ENCODE measurements at regions not wholly inside any gene's neighbourhood (a gene's known extent, or its start where the extent isn't known, plus 50 kb on each side); places are given as distances from the start of the nearest gene placed in this dataset.
A peak's percentile ranks its signal among the peaks of the same experiment; 100 is the strongest.
"Not testable (repeated sequence)": the region's sequence is repeated elsewhere in the genome, so short reads cannot be mapped to it uniquely, and the experiment has no call there.

DNA sequence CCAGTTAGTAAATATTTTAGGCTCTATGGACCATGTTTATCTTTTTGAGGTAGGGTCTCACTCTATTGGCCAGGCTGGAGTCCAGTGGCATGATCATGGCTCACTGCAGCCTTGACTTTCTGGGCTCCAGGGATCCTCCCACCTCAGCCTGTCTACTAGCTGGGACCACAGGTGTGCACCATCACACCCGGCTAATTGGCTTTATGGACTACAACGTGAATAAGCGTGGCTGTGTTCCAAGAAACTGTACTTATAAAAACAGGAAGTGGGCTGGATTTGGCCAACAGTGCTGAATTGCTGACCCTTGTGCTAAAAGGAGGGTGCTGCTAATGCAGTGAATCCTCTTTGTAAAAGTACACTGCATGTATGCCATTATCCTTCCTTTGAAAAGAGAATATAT lies 111.7 kb upstream of the CDK13 start:
- Histone ChIP-seq H3K4me3 (no peak overlapping the region), H3K9me3 (no peaks in the 10 kb centered on the region), H3K27me3 (replicated peaks; ENCODE audit: insufficient read depth) (peaks cover 7% of the 10 kb centered on the region), H3K27ac (no peak overlapping the region), H3K36me3 (no peaks in the 10 kb centered on the region), H3K4me1 (ENCODE audit: control insufficient read depth in 1 of 2, low read depth in 2 of 2) (no peaks in the 10 kb centered on the region)
- no peak for ATAC-seq (ENCODE audit: insufficient number of reproducible peaks, low FRiP score, low read depth)
- no peak for TF ChIP-seq CTCF (IDR thresholded peaks at IDR 0.05)
- no peak for DNase-seq (ENCODE audit: low spot score)

- Histone ChIP-seq H3K9me3 (no peaks in the 10 kb centered on the region), H3K36me3 (no peaks in the 10 kb centered on the region), H3K27ac (no peak overlapping the region), H3K27me3 (replicated peaks; ENCODE audit: insufficient read depth) (no peaks in the 10 kb centered on the region), H3K4me1 (ENCODE audit: control insufficient read depth in 1 of 2, low read depth in 2 of 2) (no peaks in the 10 kb centered on the region), H3K4me3 (no peak overlapping the region)
- no peak for TF ChIP-seq CTCF (IDR thresholded peaks at IDR 0.05)
- DNase-seq (ENCODE audit: low spot score): no peak
- no peak for ATAC-seq (ENCODE audit: insufficient number of reproducible peaks, low FRiP score, low read depth)
Observed at GRCh38 chr7:39845006-39845405, 105.0 kb upstream of the CDK13 start.

DNA sequence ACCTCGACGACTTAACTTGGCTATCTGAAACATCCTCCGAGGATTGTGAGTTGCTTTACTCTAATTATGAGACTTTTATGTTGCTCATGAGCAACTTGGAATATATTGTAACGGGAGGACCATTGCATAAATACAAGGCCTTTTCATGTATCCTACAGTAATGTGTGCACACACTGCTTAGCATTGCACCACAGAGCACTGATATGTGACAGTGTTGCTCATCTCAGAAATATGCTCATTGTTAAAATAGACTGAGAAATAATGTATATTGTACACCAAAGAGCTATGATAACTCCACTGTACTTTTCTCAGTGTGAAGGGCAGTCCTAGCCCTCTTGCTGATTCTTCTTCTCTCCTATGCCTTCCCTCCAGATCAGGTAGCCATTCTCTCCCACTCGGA lies 102.8 kb upstream of the CDK13 start:
- no peaks in the 10 kb centered on the region for H3K27me3 ChIP-seq (replicated peaks; ENCODE audit: insufficient read depth)
- no peaks in the 10 kb centered on the region for H3K4me1 ChIP-seq (ENCODE audit: control insufficient read depth in 1 of 2, low read depth in 2 of 2)
- DNase-seq (ENCODE audit: low spot score) (no peak), ATAC-seq (ENCODE audit: insufficient number of reproducible peaks, low FRiP score, low read depth) (no peak)
- no peak overlapping the region for H3K4me3 ChIP-seq
- no peaks in the 10 kb centered on the region for H3K36me3 ChIP-seq
- no peak for TF ChIP-seq CTCF (IDR thresholded peaks at IDR 0.05)
- H3K9me3 ChIP-seq: no peaks in the 10 kb centered on the region
- no peak overlapping the region for H3K27ac ChIP-seq

GRCh38 chr7:39851466-39852045 lies 98.5 kb upstream of the CDK13 start:
- Histone ChIP-seq H3K4me3 (no peak overlapping the region), H3K27me3 (replicated peaks; ENCODE audit: insufficient read depth) (no peaks in the 10 kb centered on the region), H3K27ac (no peak overlapping the region), H3K9me3 (no peaks in the 10 kb centered on the region), H3K4me1 (ENCODE audit: control insufficient read depth in 1 of 2, low read depth in 2 of 2) (no peaks in the 10 kb centered on the region), H3K36me3 (no peaks in the 10 kb centered on the region)
- TF ChIP-seq CTCF (IDR thresholded peaks at IDR 0.05): no peak
- ATAC-seq (ENCODE audit: insufficient number of reproducible peaks, low FRiP score, low read depth): no peak
- DNase-seq (ENCODE audit: low spot score): no peak

GRCh38 chr7:39854616-39855324 lies 95.3 kb upstream of the CDK13 start:
- not testable (repeated sequence) for H3K36me3 ChIP-seq; H3K9me3 ChIP-seq; ATAC-seq (ENCODE audit: insufficient number of reproducible peaks, low FRiP score, low read depth); H3K4me1 ChIP-seq (ENCODE audit: control insufficient read depth in 1 of 2, low read depth in 2 of 2); H3K27ac ChIP-seq; DNase-seq (ENCODE audit: low spot score); H3K27me3 ChIP-seq (replicated peaks; ENCODE audit: insufficient read depth)
- peak overlapping the region; percentile 60 for H3K4me3 ChIP-seq

GRCh38 chr7:39855325-39855674 lies 94.8 kb upstream of the CDK13 start:
- H3K27ac ChIP-seq: no peak overlapping the region
- H3K4me3 ChIP-seq: peak overlapping the region; percentile 60
- TF ChIP-seq CTCF (IDR thresholded peaks at IDR 0.05): no peak
- no peaks in the 10 kb centered on the region for H3K9me3 ChIP-seq
- ATAC-seq (ENCODE audit: insufficient number of reproducible peaks, low FRiP score, low read depth): no peak
- no peaks in the 10 kb centered on the region for H3K36me3 ChIP-seq
- no peaks in the 10 kb centered on the region for H3K4me1 ChIP-seq (ENCODE audit: control insufficient read depth in 1 of 2, low read depth in 2 of 2)
- DNase-seq (ENCODE audit: low spot score): no peak
- no peaks in the 10 kb centered on the region for H3K27me3 ChIP-seq (replicated peaks; ENCODE audit: insufficient read depth)

GRCh38 chr7:39863675-39864322 lies 86.3 kb upstream of the CDK13 start:
- H3K27me3 ChIP-seq (replicated peaks; ENCODE audit: insufficient read depth); H3K9me3 ChIP-seq: not testable (repeated sequence)

More at GRCh38 chr7:39863675-39864322, 86.3 kb upstream of the CDK13 start:
- not testable (repeated sequence) for ATAC-seq (ENCODE audit: insufficient number of reproducible peaks, low FRiP score, low read depth); H3K27ac ChIP-seq; H3K4me3 ChIP-seq; DNase-seq (ENCODE audit: low spot score); H3K4me1 ChIP-seq (ENCODE audit: control insufficient read depth in 1 of 2, low read depth in 2 of 2); H3K36me3 ChIP-seq
